ENCODE measurements at regions not wholly inside any gene's neighbourhood (a gene's known extent, or its start where the extent isn't known, plus 50 kb on each side); places are given as distances from the start of the nearest gene placed in this dataset.

DNA sequence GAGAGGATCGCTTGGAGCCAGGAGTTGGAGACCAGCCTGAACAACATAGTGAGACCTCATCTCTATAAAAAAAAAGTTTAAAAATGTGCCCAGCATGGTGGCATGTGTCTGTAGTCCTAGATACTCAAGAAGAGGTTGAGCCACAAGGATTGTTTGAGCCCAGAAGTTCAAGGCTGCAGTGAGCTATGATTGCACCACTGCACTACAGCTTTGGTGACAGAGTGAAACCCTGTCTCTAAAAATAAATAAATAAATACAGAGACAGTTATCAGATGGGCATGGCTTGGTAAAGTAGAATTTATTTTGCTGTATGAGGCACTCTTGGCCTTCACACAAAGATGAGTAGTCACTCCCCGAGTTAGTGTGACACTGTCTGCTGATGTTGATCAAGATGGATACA lies 54.1 kb upstream of the SPRY1 start:
- BruUV-seq (replicated peaks): no TSS peak
- H4K20me1 ChIP-seq (ENCODE audit: control insufficient read depth, insufficient read depth): no peaks in the 10 kb centered on the region
- CTCF ChIA-PET: no interaction called here
- no peak for FAIRE-seq
- no peaks in the 10 kb centered on the region for H3K79me2 ChIP-seq (ENCODE audit: control insufficient read depth, insufficient read depth, low read length)
- no peaks in the 10 kb centered on the region; a peak in 1 of 4 replicates for H3K27me3 ChIP-seq (replicated peaks in 1 of 2; ENCODE audit: control insufficient read depth in 2 of 2, insufficient read depth in 2 of 2, low read length in 1 of 2)
- no peak overlapping the region for H2AFZ ChIP-seq (ENCODE audit: control insufficient read depth, low read depth, low read length)
- SMC1A ChIA-PET (ENCODE audit: uncharacterized antibody, unreplicated experiment): no interaction called here
- in situ Hi-C loops (cut with MboI) (no loop called here), intact Hi-C loops (cut with micrococcal nuclease; ENCODE audit: unreplicated experiment) (no loop called here)
- H3K4me1 ChIP-seq (ENCODE audit: control insufficient read depth, insufficient read depth, low read length): no peaks in the 10 kb centered on the region
- WGBS (ENCODE audit: insufficient coverage, insufficient replicate concordance, low lambda C conversion rate, missing lambda C conversion rate): 80% methylated on average over 2 of the region's 2 CpGs
- RAD21 ChIA-PET (ENCODE audit: unreplicated experiment): no interaction called here
- no peak overlapping the region for H3K27ac ChIP-seq (ENCODE audit: control insufficient read depth, insufficient read depth)
- TF ChIP-seq, protein P1, sequence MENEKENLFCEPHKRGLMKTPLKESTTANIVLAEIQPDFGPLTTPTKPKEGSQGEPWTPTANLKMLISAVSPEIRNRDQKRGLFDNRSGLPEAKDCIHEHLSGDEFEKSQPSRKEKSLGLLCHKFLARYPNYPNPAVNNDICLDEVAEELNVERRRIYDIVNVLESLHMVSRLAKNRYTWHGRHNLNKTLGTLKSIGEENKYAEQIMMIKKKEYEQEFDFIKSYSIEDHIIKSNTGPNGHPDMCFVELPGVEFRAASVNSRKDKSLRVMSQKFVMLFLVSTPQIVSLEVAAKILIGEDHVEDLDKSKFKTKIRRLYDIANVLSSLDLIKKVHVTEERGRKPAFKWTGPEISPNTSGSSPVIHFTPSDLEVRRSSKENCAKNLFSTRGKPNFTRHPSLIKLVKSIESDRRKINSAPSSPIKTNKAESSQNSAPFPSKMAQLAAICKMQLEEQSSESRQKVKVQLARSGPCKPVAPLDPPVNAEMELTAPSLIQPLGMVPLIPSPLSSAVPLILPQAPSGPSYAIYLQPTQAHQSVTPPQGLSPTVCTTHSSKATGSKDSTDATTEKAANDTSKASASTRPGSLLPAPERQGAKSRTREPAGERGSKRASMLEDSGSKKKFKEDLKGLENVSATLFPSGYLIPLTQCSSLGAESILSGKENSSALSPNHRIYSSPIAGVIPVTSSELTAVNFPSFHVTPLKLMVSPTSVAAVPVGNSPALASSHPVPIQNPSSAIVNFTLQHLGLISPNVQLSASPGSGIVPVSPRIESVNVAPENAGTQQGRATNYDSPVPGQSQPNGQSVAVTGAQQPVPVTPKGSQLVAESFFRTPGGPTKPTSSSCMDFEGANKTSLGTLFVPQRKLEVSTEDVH (IDR thresholded peaks at IDR 0.05; ENCODE audit: low read depth, partially characterized antibody): no peak
- TF ChIP-seq GABPA (IDR thresholded peaks at IDR 0.05; ENCODE audit: low read depth) (no peak), SUPT20H (IDR thresholded peaks at IDR 0.05; ENCODE audit: borderline replicate concordance, control insufficient read depth, low read depth, low read length) (no peak), NFXL1 (IDR thresholded peaks at IDR 0.05; ENCODE audit: borderline replicate concordance) (no peak), MEF2B (IDR thresholded peaks at IDR 0.05; ENCODE audit: partially characterized antibody, poor library complexity, severe bottlenecking) (no peak), RCOR1 (conservative IDR thresholded peaks at IDR 0.05; ENCODE audit: low read depth, low read length) (no peak), HDAC6 (IDR thresholded peaks at IDR 0.05; ENCODE audit: unreplicated experiment) (no peak), CBFB (IDR thresholded peaks at IDR 0.05; ENCODE audit: low read depth) (no peak), JUND (IDR thresholded peaks at IDR 0.05; ENCODE audit: low read depth, low read length) (no peak), SP1 (IDR thresholded peaks at IDR 0.05; ENCODE audit: low read depth, low read length) (no peak)
- TF ChIP-seq, protein P2, sequence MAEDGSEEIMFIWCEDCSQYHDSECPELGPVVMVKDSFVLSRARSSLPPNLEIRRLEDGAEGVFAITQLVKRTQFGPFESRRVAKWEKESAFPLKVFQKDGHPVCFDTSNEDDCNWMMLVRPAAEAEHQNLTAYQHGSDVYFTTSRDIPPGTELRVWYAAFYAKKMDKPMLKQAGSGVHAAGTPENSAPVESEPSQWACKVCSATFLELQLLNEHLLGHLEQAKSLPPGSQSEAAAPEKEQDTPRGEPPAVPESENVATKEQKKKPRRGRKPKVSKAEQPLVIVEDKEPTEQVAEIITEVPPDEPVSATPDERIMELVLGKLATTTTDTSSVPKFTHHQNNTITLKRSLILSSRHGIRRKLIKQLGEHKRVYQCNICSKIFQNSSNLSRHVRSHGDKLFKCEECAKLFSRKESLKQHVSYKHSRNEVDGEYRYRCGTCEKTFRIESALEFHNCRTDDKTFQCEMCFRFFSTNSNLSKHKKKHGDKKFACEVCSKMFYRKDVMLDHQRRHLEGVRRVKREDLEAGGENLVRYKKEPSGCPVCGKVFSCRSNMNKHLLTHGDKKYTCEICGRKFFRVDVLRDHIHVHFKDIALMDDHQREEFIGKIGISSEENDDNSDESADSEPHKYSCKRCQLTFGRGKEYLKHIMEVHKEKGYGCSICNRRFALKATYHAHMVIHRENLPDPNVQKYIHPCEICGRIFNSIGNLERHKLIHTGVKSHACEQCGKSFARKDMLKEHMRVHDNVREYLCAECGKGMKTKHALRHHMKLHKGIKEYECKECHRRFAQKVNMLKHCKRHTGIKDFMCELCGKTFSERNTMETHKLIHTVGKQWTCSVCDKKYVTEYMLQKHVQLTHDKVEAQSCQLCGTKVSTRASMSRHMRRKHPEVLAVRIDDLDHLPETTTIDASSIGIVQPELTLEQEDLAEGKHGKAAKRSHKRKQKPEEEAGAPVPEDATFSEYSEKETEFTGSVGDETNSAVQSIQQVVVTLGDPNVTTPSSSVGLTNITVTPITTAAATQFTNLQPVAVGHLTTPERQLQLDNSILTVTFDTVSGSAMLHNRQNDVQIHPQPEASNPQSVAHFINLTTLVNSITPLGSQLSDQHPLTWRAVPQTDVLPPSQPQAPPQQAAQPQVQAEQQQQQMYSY (CRISPR knock-in tag; IDR thresholded peaks at IDR 0.05): no peak
- TF ChIP-seq, protein P3, sequence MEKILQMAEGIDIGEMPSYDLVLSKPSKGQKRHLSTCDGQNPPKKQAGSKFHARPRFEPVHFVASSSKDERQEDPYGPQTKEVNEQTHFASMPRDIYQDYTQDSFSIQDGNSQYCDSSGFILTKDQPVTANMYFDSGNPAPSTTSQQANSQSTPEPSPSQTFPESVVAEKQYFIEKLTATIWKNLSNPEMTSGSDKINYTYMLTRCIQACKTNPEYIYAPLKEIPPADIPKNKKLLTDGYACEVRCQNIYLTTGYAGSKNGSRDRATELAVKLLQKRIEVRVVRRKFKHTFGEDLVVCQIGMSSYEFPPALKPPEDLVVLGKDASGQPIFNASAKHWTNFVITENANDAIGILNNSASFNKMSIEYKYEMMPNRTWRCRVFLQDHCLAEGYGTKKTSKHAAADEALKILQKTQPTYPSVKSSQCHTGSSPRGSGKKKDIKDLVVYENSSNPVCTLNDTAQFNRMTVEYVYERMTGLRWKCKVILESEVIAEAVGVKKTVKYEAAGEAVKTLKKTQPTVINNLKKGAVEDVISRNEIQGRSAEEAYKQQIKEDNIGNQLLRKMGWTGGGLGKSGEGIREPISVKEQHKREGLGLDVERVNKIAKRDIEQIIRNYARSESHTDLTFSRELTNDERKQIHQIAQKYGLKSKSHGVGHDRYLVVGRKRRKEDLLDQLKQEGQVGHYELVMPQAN (conservative IDR thresholded peaks at IDR 0.05): no peak
- TF ChIP-seq, protein P4, sequence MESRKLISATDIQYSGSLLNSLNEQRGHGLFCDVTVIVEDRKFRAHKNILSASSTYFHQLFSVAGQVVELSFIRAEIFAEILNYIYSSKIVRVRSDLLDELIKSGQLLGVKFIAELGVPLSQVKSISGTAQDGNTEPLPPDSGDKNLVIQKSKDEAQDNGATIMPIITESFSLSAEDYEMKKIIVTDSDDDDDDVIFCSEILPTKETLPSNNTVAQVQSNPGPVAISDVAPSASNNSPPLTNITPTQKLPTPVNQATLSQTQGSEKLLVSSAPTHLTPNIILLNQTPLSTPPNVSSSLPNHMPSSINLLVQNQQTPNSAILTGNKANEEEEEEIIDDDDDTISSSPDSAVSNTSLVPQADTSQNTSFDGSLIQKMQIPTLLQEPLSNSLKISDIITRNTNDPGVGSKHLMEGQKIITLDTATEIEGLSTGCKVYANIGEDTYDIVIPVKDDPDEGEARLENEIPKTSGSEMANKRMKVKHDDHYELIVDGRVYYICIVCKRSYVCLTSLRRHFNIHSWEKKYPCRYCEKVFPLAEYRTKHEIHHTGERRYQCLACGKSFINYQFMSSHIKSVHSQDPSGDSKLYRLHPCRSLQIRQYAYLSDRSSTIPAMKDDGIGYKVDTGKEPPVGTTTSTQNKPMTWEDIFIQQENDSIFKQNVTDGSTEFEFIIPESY (IDR thresholded peaks at IDR 0.05): no peak
- POLR2A ChIA-PET: no interaction called here
- H3K4me2 ChIP-seq (ENCODE audit: control insufficient read depth, insufficient read depth): no peak overlapping the region
- no peaks in the 10 kb centered on the region for H3K36me3 ChIP-seq (ENCODE audit: control insufficient read depth in 2 of 2, insufficient read depth in 2 of 2, low read length in 1 of 2)
- H3K9me3 ChIP-seq (replicated peaks; ENCODE audit: control insufficient read depth, insufficient read depth, low read length): no peaks in the 10 kb centered on the region; the same call in 1 of the 3 replicates
- no peak for DNase-seq (ENCODE audit: low read depth, low spot score)
- no peak overlapping the region for H3K9ac ChIP-seq (ENCODE audit: control insufficient read depth, insufficient read depth, low read length)
- H3K4me3 ChIP-seq: no peak overlapping the region
- no peak for ATAC-seq
